CD1c-positive myeloid dendritic cell (primary cell): ENCODE measurements at regions not wholly inside any gene's neighbourhood (a gene's known extent, or its start where the extent isn't known, plus 50 kb on each side); places are given as distances from the start of the nearest gene placed in this dataset.
"Not testable (repeated sequence)": the region's sequence is repeated elsewhere in the genome, so short reads cannot be mapped to it uniquely, and the experiment has no call there.

Source experiments
- DNase-seq: peaks from one replicate; pipeline ENCODE4 v3.0.0-alpha.2; 2016; ENCODE audit errors: extremely low spot score

DNA sequence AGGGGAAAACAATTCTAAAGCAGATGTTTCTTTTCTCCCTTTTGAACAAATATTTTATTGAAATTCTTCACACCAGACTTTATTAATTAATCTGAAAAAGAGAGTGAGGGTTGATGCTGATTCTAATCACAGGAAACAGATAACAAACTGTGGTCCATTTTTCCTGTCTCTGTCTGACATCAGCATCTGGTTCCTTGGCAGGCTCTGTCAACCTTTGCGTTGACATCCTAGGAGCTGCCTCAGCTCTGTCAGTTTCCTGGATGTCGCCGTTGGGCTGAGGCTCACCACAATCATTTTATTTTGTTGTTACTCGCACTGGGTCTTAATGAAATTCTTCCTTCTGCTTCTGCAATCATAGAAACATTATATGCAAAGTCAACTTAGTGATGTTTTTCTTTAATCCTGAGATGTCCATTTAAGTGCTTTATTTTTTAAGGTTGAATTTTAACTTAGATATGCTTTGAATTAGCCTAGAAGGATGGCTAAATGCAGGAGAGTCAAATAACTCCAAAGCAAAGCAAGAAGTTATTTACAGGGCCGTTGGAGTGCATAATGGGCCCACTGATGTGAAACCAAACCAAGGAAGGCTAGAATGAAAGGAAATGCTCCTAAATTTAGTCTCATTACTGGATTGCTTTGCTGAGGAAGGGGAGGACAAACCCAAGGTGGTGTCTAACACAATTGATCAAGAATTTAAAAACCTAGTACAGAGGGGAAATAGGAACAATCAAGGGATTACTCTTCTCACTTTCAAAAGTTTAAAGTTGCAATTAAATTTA, 542.4 kb downstream of the FLRT2 start:
- no peak for DNase-seq

DNA sequence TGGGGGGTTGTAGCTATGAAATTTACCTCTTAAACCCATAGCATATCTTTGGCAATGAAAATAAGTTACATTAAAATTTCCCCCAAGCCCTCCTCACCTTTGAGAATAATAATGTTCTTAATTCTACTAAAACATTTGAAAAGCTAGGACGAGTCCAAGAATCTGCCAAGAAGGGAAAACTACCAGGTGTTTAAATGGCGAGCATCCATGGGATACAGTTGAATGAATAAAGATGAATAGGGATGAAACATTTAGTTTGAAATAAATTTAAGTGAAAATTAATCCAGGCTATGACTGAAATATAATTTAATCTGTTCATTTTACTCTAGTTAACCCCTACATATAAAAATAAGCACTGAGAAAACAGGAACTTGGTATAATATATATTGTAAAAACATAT, 536.7 kb downstream of the FLRT2 start:
- DNase-seq = no peak

DNA sequence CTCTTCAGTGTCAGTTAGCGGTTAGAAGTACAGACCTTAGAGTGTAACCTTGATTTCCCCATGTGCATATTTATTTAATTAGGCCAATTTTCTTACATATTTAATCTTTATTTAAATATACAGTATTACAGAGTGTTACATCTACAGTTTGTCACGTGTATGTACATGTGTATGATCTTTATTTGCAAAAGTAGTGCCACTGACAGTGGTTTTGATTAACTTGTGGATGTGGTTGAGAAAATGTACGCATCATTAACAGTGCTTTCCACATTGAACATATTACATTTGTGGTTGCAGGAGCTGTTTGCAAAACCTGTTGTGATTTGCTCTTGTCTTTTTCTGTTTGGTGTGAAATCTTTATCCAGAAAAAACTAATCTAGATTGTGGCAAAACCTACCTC, 535.5 kb downstream of the FLRT2 start:
- DNase-seq = no peak

DNA sequence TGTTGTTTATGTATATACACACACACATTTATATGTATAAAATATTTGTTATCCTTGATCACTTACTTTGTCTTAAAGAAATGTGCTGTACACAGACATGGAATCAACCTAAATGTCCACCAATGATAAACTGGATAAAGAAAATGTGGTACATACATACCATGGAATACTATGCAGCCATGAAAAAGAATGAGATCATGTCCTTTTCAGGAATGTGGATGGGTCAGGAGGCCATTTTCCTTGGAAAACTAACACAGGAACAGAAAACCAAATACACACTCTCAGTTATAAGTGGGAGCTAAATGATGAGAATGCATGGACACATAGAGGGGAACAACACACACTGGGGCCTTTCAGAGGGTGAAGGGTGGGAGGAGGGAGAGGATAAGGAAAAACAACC, 534.7 kb downstream of the FLRT2 start:
- not testable (repeated sequence) for DNase-seq

DNA sequence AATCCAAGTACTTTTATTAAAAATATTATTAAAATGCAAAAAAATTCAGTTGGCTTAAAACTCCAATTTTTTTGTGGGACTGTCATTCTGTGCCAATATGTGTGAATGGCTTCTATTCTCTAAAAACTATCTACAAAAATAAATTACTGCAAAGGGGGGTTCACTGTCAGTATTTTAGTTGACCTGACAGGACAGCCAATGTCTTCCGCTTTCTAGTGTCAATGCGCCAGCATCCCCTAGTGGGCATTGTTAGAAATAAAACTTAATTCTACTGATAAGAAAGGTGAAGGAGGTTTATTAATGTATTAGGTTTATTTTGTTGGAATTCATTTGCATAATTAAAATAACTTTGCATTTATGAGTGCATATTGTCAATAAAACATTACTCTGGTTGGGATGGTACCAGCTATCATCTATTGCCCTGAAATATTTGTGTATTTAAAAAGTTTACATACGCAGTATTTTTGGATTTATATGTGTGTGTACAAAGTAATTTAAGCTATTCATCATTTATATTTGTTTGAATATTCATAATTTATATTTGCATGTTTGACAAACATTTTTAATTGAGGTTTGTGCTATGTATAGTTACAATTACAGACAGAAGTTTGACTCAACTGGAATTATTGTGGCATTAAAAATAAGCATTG, 527.2 kb downstream of the FLRT2 start:
- DNase-seq = peak; percentile 41

DNA sequence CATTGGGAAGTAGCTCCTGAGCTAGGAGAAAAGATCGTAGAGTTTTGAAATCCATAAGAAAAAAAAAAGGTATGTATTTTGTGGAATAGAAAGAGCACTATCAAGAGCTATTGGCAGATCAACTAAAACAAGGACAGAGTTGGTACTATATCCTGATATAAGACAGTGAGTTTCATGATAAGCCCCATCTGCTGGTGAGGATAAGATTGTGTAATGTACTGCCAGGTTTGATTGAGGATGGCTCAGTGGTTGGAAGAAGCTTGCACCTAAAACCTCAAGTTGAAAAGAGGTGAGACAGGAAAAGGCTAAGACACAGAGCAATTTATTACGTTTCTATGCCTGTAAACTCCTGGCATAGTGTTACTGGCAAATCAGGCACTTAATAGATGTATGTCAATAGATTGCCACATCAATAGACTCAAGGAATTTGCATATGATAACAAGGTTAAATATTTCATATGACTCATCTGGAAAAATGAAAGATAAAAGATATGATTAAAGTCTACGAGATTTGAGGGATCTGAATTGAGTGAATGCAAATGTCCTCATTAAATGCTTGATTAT, 525.6 kb downstream of the FLRT2 start:
- no peak for DNase-seq

DNA sequence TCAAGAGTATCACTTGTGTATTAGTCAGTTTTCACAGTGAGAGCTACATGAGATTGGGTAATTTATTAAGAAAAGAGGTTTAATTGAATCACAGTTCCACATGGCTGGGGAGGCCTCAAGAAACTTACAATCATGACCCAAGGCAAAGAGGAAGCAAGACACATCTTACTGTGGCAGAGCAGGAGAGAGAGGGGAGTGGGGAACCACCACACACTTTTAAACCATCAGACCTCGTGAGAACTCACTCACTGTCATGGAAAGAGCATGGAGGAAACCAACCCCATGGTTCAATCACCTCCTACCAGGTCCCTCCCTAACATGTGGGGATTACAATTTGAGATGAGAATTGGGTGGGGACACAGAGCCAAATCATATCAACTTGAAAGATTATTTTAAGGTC, 522.9 kb downstream of the FLRT2 start:
- DNase-seq = no peak

DNA sequence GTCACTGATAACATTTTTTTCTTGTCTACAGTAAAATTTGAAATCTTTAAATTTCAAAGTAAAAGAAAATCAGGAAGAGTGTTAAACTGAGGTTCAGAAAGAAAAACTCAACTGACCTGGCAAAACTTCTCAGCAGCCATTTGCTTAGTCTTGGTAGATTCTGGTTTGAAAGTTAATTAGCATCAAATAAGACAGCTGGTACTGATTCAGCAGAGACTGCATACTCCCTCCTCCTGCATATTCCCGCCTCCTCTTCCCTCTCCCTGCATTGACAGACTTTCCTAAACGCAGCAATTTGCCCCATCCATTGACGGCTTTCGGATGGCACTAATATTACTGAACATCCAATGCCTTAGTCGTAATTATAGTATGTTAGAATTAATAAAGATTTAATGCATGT, 520.8 kb downstream of the FLRT2 start:
- DNase-seq = no peak

DNA sequence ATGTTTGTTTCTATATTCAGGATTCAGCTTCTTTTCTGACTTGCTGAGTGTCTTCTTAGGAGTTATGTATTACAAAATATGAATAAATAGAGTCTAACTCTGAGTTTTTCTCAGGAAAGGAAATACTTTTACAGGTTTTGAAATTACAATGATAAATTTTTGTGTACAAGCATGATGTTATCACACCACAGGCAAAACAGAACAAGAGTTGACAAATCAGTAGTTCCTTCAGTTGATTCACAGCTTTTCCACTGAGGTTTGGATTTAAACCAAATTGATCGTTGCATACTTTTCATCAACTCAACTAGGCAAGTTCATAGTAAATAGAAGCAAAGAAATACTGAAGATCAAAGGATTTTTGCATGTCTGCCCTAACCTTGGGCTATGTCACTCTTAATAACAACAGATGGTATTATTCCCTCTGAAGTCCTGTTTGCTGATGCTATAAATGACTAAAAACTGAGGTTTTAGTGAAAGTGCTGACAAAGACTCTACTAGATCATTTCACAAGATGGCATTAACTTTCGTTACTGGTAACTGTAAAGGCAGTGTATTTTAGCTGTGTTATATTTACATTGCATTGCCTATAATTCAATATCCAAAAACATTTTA, 520.2 kb downstream of the FLRT2 start:
- no peak for DNase-seq

DNA sequence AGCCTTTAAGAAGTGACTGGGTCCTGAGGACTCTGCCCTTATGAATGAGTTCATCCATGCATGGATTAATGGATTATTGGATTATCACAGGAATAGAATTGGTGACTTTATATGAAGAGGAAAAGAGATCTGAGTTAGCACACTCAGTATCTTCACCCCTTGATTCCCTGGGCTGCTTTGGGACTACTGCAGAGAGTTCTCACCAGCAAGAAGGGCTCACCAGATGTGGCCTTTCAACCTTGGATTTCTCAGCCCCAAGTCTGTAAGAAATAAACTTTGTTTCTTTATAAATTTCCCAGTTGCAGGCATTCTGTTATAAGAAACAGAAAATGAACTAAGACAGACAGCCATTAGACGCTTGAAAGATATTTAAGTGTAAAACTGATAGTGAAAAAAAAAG, 509.2 kb downstream of the FLRT2 start:
- no peak for DNase-seq

DNA sequence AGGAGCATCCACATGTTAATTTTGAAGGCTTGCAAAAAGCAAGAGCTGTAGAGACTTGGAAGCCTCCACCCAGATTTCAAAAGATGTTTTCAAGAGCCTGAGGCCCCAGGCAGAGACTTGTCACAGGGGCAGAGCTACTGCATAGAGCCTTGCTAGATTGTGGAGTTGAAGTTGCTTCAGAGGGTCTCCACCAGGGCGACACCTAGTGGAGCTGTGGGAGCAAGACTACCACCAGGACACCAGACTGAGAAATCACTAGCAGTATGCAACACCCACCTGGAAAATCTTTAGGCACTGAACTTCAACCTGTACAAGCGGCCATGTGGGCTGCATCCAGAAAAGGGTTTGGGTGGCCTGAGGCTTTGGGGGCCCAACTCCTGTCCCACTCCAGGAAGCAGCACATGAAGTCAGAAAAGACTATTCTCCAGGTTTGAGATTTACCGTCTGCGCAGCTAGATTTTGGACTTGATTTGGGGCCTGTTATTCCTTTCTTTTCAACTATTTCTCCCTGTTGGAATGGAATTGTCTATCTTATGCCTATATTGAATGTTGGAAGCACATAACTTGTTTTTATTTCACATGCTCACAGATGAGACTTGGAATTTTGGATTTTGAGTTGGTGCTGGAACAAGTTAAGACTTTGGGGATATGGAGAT, 508.6 kb downstream of the FLRT2 start:
- DNase-seq = peak; percentile 36

DNA sequence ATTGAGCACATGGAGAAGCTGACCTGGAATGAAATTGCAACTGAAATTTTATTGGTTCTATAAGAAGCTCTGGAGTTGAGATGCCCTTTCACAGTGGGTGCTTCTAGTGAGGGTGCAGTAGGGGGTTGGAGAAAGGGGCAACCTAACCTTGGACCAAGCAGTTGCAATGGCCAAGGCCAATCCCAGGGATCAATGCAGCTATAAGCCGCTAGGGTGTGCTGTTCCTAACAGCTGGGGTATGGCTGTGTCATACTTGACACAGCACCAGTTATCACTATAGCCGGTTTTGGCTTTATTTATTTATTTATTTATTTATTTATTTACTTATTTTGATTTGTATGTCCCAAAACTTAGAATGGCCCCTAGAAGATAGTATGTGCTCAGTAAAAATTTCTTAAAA, 505.9 kb downstream of the FLRT2 start:
- DNase-seq = no peak

DNA sequence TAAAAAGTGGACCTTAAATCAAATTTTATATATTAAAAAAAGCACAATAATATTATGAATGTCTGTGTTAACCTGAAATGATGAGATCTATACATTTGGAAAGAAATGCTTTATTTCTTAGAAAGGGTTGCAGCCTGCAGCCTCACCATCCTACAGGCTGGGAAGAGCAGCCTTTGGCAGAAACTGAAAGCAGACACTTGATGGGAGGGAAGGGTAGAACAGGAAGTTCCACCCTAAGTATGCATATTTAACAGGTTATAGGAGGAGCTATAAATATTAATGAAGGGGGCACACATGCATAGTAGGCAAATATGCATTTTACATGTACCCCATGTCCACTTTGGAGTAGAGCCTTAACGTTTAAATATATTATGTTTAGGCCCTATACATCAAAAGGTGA, 498.0 kb downstream of the FLRT2 start:
- no peak for DNase-seq

DNA sequence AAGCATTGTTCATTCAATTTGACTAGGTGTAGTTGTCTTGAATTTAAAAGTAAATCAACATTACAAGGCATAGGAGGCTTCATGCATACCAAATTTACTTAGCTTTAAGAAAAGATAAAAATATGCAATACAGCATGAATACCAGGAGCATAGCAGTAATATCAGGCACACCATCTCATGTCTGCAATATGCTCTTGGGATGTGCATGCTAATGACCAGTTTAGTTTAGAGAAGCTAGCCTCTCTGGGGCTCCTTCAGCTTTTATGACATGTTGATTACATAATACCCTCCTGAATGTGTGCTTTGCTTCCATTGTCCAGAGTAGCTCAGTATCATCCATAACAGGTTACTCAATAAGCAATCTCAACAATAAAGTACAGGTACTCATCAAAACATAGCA, 497.2 kb downstream of the FLRT2 start:
- no peak for DNase-seq

DNA sequence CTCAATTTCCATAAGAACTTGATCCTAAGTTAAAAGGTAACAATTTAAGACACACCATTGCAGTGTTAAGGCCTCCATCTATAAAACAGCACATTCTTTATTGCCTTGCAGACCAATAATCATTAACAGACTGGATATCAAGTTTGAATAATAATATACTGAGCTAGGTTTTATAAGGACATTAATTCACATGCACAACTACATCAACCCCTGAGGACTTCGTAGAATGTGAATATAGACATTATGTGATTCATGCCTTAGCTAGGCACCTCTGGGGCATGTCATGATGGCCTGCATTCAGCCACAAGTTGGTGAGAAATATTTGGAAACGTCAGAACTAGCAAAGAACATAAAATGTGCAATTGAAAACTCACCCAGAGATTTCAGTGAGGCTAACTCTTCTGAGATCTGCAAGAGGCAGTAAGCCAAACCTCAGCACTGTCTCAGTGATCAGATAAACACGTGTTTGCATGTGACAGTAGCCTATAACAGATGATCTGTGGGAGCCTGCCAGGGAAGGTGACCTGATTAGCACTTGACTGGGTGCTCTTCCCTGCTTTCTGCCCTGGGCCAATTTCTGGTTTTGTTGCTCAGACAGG, 492.2 kb downstream of the FLRT2 start:
- DNase-seq = no peak

DNA sequence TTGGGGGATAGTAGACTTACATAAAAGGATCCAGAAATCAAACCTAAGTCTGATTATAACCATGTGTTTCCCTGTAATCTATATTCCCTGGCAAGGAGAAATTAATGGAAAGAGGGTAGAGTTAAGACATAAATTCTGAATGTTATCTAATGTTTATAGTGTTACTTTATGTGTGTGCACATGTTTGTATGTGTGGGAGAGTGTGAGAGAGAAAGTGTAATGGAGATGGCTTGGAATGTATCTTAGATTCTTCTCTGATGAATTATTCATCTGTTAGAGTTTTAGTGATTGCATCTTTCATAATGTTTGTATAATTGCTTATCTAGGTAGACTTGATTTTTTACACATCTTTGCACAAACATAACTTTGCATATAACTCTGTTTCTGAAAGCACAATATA, 490.9 kb downstream of the FLRT2 start:
- no peak for DNase-seq

DNA sequence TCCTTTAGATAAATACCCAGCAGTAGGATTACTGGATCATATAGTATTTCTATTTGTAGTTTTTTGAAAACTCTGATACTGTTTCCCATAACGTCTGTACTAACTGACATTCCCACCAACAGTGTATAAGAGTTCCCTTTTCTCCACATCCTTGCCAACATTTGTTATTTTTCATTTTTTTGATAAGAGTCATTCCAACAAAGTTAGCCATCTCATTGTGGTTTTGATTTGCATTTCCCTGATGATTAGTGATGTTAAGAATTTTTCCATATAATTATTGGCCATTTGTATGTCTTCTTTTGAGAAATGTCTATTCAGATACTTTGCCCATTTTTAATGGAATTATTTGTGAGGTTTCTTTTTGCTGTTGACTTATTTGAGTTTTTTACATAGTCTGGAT, 486.0 kb downstream of the FLRT2 start:
- no peak for DNase-seq

DNA sequence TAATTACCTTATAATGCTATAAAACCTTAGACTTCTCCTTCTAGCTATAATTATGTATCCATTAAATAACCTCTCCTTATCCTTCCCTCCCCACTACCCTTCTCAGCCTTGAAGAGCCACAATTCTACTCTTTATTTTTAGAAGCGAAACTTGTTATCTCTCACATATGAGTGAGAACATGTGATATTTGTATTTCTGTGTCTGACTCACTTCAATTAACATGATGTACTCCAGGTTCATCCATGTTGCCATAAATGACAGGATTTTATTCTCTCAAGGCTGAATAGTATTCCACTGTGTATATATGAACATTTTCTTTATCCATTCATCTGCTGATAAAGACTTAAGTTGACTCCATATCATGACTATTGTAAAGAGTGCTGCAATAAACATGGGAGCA, 485.6 kb downstream of the FLRT2 start:
- DNase-seq = no peak

DNA sequence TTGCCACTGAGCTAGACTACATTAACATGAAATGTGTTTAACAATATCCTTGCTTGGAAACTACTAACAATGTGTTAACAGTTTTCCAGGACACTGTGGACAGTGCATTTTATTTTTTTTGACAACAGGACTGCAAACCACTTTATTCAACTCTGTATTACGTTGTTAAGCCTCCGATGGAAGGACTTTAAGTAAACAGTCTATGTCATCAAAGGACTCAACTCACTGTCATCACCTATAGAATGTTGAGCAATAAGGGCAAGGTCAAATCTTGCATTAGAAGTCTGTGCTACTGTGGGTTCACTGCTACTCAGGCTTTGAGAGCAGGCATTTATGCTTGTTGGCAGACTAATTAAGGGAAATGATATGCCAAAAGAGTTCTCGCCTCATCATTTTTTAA, 483.7 kb downstream of the FLRT2 start:
- DNase-seq = no peak

DNA sequence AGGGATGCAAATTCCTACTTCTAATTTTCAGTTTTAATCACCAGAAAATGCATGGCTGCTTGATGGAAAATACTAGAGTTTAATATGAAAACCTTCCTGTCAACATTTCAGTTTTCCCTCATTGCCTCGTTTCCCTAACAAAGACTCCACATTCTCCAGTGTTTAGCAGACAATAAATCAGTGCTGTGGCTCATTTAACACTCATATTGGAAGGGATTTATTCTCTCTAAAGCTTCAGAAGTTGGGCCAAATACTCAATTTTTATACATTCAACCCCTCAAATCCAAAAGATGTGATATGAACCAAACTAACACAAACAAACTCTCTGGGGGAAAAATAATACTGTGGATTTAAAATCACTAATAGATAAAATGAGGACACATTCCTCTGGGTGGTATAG, 482.5 kb downstream of the FLRT2 start:
- no peak for DNase-seq

DNA sequence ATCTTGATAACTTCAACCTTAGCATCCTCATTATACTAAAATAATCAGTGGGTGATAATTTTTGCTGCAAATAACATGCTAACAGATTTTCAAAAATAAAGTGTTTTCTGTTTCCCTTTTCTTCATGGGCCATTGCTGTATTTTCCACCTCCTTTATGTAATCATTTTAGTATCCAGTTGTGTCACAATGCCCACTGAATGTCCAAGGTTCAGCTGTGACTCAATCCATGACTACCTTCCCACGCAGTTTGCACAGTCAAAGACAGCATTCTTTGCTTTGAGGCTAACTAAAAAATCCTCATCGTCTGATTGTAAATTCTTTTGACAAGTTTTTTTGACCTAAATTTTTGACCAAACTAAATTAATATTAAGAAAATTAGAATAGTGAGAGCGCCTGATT, 474.1 kb downstream of the FLRT2 start:
- peak; percentile 18 for DNase-seq

DNA sequence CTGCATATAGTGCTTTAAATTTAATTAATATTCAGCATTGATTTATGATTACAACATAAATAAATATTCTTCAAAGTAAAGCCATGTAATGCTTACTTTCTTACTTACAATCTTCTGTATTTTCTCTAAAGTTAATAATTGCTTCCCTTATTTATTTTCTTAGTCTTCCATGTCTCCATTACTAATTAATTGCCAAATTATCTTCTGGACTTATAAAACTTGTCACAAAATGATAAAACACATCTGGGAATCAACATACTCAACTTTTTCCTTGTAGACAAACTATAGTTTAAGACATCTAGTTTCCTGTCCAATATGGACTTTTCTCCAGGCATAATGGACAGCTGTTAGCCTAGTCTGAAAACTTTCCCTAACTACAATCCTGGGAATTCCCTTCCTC, 466.6 kb downstream of the FLRT2 start:
- no peak for DNase-seq
